ENCODE measurements at regions not wholly inside any gene's neighbourhood (a gene's known extent, or its start where the extent isn't known, plus 50 kb on each side); places are given as distances from the start of the nearest gene placed in this dataset.

DNA sequence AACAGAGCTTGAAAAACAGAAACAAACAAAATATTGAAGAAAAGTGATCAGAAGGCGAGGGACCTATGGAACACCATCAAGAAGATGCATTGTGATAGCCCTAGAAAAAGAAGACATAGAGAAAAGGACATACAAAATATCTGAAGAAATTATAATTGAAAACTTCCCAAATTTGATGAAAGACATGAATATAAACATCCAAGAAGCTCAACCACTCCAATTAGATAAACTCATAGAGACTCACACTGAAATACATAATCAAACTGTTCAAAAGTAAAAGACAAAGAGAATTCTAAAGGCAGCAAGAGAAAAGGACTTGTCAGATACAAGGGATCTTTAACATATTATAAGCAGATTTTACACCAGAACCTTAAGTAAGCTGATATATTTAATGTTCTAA lies 869.8 kb downstream of the PCDH18 start:
- no peak for DNase-seq
- no peak overlapping the region for H3K27ac Mint-ChIP-seq
- no peaks in the 10 kb centered on the region for H3K27me3 Mint-ChIP-seq
- peaks cover 7% of the 10 kb centered on the region for H3K9me3 Mint-ChIP-seq
- H3K4me3 Mint-ChIP-seq = no peak overlapping the region
- H3K36me3 Mint-ChIP-seq (ENCODE audit: low read depth) = no peaks in the 10 kb centered on the region
- CTCF ChIA-PET = no interaction called here
- no peaks in the 10 kb centered on the region for H3K4me1 Mint-ChIP-seq
- POLR2A ChIA-PET = no interaction called here

GRCh38 chr4:136653640-136654406 lies 878.5 kb downstream of the PCDH18 start:
- Mint-ChIP-seq H3K27ac (no peak overlapping the region), H3K4me3 (no peak overlapping the region), H3K4me1 (no peaks in the 10 kb centered on the region), H3K36me3 (ENCODE audit: low read depth) (no peaks in the 10 kb centered on the region), H3K27me3 (no peaks in the 10 kb centered on the region), H3K9me3 (no peaks in the 10 kb centered on the region)
- POLR2A ChIA-PET = no interaction called here
- no peak for DNase-seq
- CTCF ChIA-PET = no interaction called here

- Mint-ChIP-seq H3K9me3 (no peaks in the 10 kb centered on the region), H3K27me3 (no peaks in the 10 kb centered on the region), H3K27ac (no peak overlapping the region), H3K4me1 (no peaks in the 10 kb centered on the region), H3K4me3 (no peak overlapping the region), H3K36me3 (ENCODE audit: low read depth) (no peaks in the 10 kb centered on the region)
- ChIA-PET POLR2A (no interaction called here), CTCF (no interaction called here)
- DNase-seq = no peak
These were observed 880.4 kb downstream of the PCDH18 start for GRCh38 chr4:136651932-136652331.

DNA sequence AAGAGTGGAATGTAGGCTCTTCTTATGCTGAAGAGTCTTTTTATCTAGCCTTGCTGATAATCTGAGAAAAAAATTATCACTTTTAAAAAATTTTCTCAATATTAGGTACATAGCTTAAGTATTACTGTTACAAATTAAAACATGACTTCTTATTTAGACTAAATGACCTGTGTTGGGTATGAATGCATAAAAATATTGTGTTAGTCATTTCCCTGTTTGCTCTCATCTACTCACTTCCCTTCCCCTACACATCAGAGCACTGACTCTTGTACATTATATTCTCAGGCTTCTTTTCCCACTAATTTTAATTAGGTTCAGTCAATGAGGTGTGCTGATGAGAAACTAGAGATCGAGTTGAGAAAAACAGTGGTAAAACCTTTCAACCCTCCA lies 881.0 kb downstream of the PCDH18 start:
- DNase-seq = no peak
- POLR2A ChIA-PET = no interaction called here
- Mint-ChIP-seq H3K9me3 (no peaks in the 10 kb centered on the region), H3K27ac (no peak overlapping the region), H3K4me3 (no peak overlapping the region), H3K4me1 (no peaks in the 10 kb centered on the region), H3K27me3 (no peaks in the 10 kb centered on the region), H3K36me3 (ENCODE audit: low read depth) (no peaks in the 10 kb centered on the region)
- CTCF ChIA-PET = no interaction called here

- Mint-ChIP-seq H3K9me3 (no peaks in the 10 kb centered on the region), H3K4me1 (no peaks in the 10 kb centered on the region), H3K27me3 (no peaks in the 10 kb centered on the region), H3K4me3 (no peak overlapping the region), H3K27ac (no peak overlapping the region), H3K36me3 (ENCODE audit: low read depth) (no peaks in the 10 kb centered on the region)
- no peak for DNase-seq
- ChIA-PET CTCF (no interaction called here), POLR2A (no interaction called here)
These were observed 881.6 kb downstream of the PCDH18 start for GRCh38 chr4:136650541-136651277.

GRCh38 chr4:136644279-136644678 lies 888.0 kb downstream of the PCDH18 start:
- Mint-ChIP-seq H3K27ac (no peak overlapping the region), H3K4me3 (no peak overlapping the region), H3K4me1 (no peaks in the 10 kb centered on the region), H3K36me3 (ENCODE audit: low read depth) (no peaks in the 10 kb centered on the region), H3K27me3 (no peaks in the 10 kb centered on the region), H3K9me3 (no peaks in the 10 kb centered on the region)
- CTCF ChIA-PET = no interaction called here
- POLR2A ChIA-PET = no interaction called here
- DNase-seq = no peak

- no peaks in the 10 kb centered on the region for H3K36me3 Mint-ChIP-seq (ENCODE audit: low read depth)
- no peaks in the 10 kb centered on the region for H3K9me3 Mint-ChIP-seq
- no peak for DNase-seq
- CTCF ChIA-PET = no interaction called here
- no peak overlapping the region for H3K27ac Mint-ChIP-seq
- POLR2A ChIA-PET = no interaction called here
- H3K4me1 Mint-ChIP-seq = no peaks in the 10 kb centered on the region
- no peaks in the 10 kb centered on the region for H3K27me3 Mint-ChIP-seq
- H3K4me3 Mint-ChIP-seq = no peak overlapping the region
These were observed 888.9 kb downstream of the PCDH18 start for GRCh38 chr4:136643416-136643815.

- Mint-ChIP-seq H3K4me1 (no peaks in the 10 kb centered on the region), H3K9me3 (peaks cover 3% of the 10 kb centered on the region), H3K27me3 (no peaks in the 10 kb centered on the region), H3K27ac (no peak overlapping the region), H3K4me3 (no peak overlapping the region), H3K36me3 (ENCODE audit: low read depth) (no peaks in the 10 kb centered on the region)
- POLR2A ChIA-PET = no interaction called here
- DNase-seq = no peak
- CTCF ChIA-PET = no interaction called here
These were observed 895.1 kb downstream of the PCDH18 start for GRCh38 chr4:136637071-136637777.

GRCh38 chr4:136636155-136636554 lies 896.1 kb downstream of the PCDH18 start:
- DNase-seq = no peak
- H3K9me3 Mint-ChIP-seq = peaks cover 3% of the 10 kb centered on the region
- H3K27me3 Mint-ChIP-seq = no peaks in the 10 kb centered on the region
- ChIA-PET POLR2A (no interaction called here), CTCF (no interaction called here)
- H3K4me3 Mint-ChIP-seq = no peak overlapping the region
- H3K27ac Mint-ChIP-seq = no peak overlapping the region
- no peaks in the 10 kb centered on the region for H3K36me3 Mint-ChIP-seq (ENCODE audit: low read depth)
- no peaks in the 10 kb centered on the region for H3K4me1 Mint-ChIP-seq

DNA sequence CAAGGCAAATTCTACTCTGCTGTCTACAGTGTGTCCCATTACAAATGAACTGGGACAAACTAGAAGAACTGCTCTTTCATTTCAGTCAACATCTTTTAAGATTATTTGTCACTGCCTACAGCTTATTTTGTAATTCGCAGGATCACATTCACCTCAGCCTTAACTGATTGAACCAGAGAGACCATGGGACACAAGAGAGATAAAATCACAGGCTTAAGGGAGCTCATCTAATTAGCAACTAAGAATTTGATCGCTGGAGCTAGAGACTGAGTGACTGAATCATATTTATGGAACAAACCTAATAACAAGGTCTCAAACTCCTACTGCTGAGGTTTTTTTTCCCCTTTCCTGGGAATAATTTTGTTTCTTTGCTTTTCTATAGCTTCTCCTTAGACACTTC lies 898.2 kb downstream of the PCDH18 start:
- POLR2A ChIA-PET = no interaction called here
- Mint-ChIP-seq H3K27ac (no peak overlapping the region), H3K4me3 (no peak overlapping the region), H3K9me3 (peaks cover 3% of the 10 kb centered on the region), H3K36me3 (ENCODE audit: low read depth) (no peaks in the 10 kb centered on the region), H3K27me3 (no peaks in the 10 kb centered on the region), H3K4me1 (no peaks in the 10 kb centered on the region)
- no peak for DNase-seq
- CTCF ChIA-PET = no interaction called here

- H3K4me3 Mint-ChIP-seq = no peak overlapping the region
- DNase-seq = no peak
- H3K36me3 Mint-ChIP-seq (ENCODE audit: low read depth) = no peaks in the 10 kb centered on the region
- ChIA-PET CTCF (no interaction called here), POLR2A (no interaction called here)
- H3K27me3 Mint-ChIP-seq = no peaks in the 10 kb centered on the region
- no peaks in the 10 kb centered on the region for H3K4me1 Mint-ChIP-seq
- H3K9me3 Mint-ChIP-seq = peaks cover 8% of the 10 kb centered on the region
- H3K27ac Mint-ChIP-seq = no peak overlapping the region
These were observed 932.4 kb downstream of the PCDH18 start for GRCh38 chr4:136599890-136600289.

DNA sequence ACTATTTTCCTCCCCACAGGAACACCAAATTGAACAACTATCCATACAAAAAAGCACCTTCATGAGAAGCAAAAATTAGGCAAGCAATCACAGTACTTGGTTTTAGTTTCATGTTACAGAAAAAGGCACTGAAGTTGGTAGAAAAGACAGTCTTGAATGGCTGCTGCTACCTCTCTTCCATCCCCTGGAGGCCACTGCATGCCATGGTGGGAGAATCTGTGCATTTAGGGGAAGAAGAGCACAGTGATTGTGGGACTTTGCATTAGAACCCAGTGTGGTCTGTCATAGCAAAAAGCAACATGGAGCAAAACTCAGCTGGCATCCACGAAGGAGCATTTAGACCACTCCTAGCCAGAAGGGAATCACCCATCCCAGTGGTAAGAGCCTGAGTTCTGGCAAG lies 941.9 kb downstream of the PCDH18 start:
- no peaks in the 10 kb centered on the region for H3K4me1 Mint-ChIP-seq
- no peak for DNase-seq
- no peaks in the 10 kb centered on the region for H3K9me3 Mint-ChIP-seq
- H3K27me3 Mint-ChIP-seq = no peaks in the 10 kb centered on the region
- ChIA-PET CTCF (no interaction called here), POLR2A (no interaction called here)
- no peak overlapping the region for H3K4me3 Mint-ChIP-seq
- H3K27ac Mint-ChIP-seq = no peak overlapping the region
- H3K36me3 Mint-ChIP-seq (ENCODE audit: low read depth) = no peaks in the 10 kb centered on the region

DNA sequence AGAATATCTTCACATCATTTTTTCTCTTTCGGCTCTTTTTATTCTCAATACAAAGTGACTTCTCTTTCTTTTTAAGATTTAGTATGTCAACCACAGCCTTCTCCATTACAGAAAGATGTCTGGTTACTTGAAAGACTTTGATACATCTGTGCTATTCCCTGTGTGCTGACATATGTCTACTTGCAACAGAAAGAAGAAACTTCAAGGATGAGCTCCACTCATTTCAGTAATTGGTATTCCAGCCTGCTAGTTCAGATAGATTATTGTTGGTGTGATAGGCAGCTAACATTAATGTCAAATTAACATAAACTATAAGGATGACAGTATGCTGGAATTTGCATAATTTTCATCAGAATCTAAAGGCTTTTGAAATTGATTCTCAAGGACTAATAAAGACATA lies 948.7 kb downstream of the PCDH18 start:
- CTCF ChIA-PET = no interaction called here
- H3K4me1 Mint-ChIP-seq = no peaks in the 10 kb centered on the region
- POLR2A ChIA-PET = no interaction called here
- no peak for DNase-seq
- H3K27ac Mint-ChIP-seq = no peak overlapping the region
- no peaks in the 10 kb centered on the region for H3K27me3 Mint-ChIP-seq
- no peak overlapping the region for H3K4me3 Mint-ChIP-seq
- H3K9me3 Mint-ChIP-seq = peaks cover 3% of the 10 kb centered on the region
- no peaks in the 10 kb centered on the region for H3K36me3 Mint-ChIP-seq (ENCODE audit: low read depth)

GRCh38 chr4:136581119-136581518 lies 951.2 kb downstream of the PCDH18 start:
- DNase-seq = no peak
- H3K27me3 Mint-ChIP-seq = no peaks in the 10 kb centered on the region
- peaks cover 3% of the 10 kb centered on the region for H3K9me3 Mint-ChIP-seq
- ChIA-PET CTCF (no interaction called here), POLR2A (no interaction called here)
- H3K27ac Mint-ChIP-seq = no peak overlapping the region
- no peaks in the 10 kb centered on the region for H3K4me1 Mint-ChIP-seq
- H3K4me3 Mint-ChIP-seq = no peak overlapping the region
- no peaks in the 10 kb centered on the region for H3K36me3 Mint-ChIP-seq (ENCODE audit: low read depth)
